ENCODE measurements at regions not wholly inside any gene's neighbourhood (a gene's known extent, or its start where the extent isn't known, plus 50 kb on each side); places are given as distances from the start of the nearest gene placed in this dataset.

DNA sequence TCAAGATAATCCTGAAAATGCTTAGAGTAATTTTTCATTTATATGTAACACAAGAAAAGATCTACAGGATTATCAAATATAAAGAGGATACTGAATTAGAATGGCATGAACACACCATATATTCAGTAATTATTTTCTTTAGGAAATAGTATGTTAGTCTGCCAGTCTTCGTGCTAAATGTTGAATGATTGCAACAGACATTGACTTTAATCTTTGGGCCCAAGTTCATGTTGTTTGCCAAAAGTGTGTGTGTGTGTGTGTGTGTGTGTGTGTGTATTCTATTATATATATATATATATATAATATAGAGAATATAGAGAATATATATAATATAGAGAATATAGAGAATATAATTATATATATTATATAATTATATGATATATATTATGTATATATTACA is 186.6 kb downstream of the TMEM47 start:
- TF ChIP-seq, protein P1, sequence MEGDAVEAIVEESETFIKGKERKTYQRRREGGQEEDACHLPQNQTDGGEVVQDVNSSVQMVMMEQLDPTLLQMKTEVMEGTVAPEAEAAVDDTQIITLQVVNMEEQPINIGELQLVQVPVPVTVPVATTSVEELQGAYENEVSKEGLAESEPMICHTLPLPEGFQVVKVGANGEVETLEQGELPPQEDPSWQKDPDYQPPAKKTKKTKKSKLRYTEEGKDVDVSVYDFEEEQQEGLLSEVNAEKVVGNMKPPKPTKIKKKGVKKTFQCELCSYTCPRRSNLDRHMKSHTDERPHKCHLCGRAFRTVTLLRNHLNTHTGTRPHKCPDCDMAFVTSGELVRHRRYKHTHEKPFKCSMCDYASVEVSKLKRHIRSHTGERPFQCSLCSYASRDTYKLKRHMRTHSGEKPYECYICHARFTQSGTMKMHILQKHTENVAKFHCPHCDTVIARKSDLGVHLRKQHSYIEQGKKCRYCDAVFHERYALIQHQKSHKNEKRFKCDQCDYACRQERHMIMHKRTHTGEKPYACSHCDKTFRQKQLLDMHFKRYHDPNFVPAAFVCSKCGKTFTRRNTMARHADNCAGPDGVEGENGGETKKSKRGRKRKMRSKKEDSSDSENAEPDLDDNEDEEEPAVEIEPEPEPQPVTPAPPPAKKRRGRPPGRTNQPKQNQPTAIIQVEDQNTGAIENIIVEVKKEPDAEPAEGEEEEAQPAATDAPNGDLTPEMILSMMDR (IDR thresholded peaks at IDR 0.05), result no peak
- no peak for TF ChIP-seq POLR2A (IDR thresholded peaks at IDR 0.05)

Measured in right lobe of liver (tissue), 4 donors.